OCI-LY1 (cell line): ENCODE measurements at regions not wholly inside any gene's neighbourhood (a gene's known extent, or its start where the extent isn't known, plus 50 kb on each side); places are given as distances from the start of the nearest gene placed in this dataset.

Experiments used
- EZH2 ChIP-seq: fragments of 200-600 bp; sonication (generic), shearing (Covaris generic); IDR thresholded peaks from 2 replicates; pipeline ENCODE4 v1.8.0; 2017; ENCODE audit warnings: borderline replicate concordance, mixed run types, mild to moderate bottlenecking, antibody characterized with exemption, low read length, moderate library complexity, mixed read lengths
- TF ChIP-seq, protein P1 (sequence below): fragments of 200-600 bp; sonication (generic), shearing (Covaris generic); IDR thresholded peaks from 2 replicates; pipeline ENCODE4 v1.5.1; 2017; ENCODE audit warnings: mild to moderate bottlenecking, antibody characterized with exemption, low read length, moderate library complexity, mixed read lengths

- TF ChIP-seq, protein P1, sequence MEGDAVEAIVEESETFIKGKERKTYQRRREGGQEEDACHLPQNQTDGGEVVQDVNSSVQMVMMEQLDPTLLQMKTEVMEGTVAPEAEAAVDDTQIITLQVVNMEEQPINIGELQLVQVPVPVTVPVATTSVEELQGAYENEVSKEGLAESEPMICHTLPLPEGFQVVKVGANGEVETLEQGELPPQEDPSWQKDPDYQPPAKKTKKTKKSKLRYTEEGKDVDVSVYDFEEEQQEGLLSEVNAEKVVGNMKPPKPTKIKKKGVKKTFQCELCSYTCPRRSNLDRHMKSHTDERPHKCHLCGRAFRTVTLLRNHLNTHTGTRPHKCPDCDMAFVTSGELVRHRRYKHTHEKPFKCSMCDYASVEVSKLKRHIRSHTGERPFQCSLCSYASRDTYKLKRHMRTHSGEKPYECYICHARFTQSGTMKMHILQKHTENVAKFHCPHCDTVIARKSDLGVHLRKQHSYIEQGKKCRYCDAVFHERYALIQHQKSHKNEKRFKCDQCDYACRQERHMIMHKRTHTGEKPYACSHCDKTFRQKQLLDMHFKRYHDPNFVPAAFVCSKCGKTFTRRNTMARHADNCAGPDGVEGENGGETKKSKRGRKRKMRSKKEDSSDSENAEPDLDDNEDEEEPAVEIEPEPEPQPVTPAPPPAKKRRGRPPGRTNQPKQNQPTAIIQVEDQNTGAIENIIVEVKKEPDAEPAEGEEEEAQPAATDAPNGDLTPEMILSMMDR = no peak
- no peak for TF ChIP-seq EZH2
Observed at GRCh38 chr1:181947441-181947840, 114.1 kb downstream of the ZNF648 start.
